SK-N-SH treated with all-trans-retinoic acid at 6 μM for 48 hours (cell line): ENCODE measurements at regions not wholly inside any gene's neighbourhood (a gene's known extent, or its start where the extent isn't known, plus 50 kb on each side); places are given as distances from the start of the nearest gene placed in this dataset.
"Not testable (repeated sequence)": the region's sequence is repeated elsewhere in the genome, so short reads cannot be mapped to it uniquely, and the experiment has no call there.

Source experiments
- ATAC-seq: fragments of 200-7000 bp; cut with Tn5 transposase; 3 replicates; pipeline ENCODE4 v1.9.1; 2020; ENCODE audit warnings: mild to moderate bottlenecking, moderate library complexity
- ARNTL ChIP-seq: fragments of 450-650 bp; formaldehyde crosslinking; IDR thresholded peaks from 2 replicates; pipeline ENCODE4 v1.5.0; 2020; ENCODE audit warnings: low read depth, mild to moderate bottlenecking, moderate library complexity, borderline replicate concordance
- BACH2 ChIP-seq: fragments of 250-450 bp; sonication (Bioruptor Pico); IDR thresholded peaks from 2 replicates; pipeline ENCODE4 v1.9.0; 2021; ENCODE audit warnings: mild to moderate bottlenecking, borderline replicate concordance
- CSDC2 ChIP-seq: fragments of 250-450 bp; sonication (Bioruptor Pico); IDR thresholded peaks from 2 replicates; pipeline ENCODE4 v1.5.0; 2020; ENCODE audit warnings: mild to moderate bottlenecking, moderate library complexity
- ESRRG ChIP-seq: fragments of 250-450 bp; sonication (Bioruptor Pico); IDR thresholded peaks from 2 replicates; pipeline ENCODE4 v1.6.1; 2021; ENCODE audit warnings: mild to moderate bottlenecking
- GLIS3 ChIP-seq: fragments of 250-450 bp; sonication (Bioruptor Pico); IDR thresholded peaks from 2 replicates; pipeline ENCODE4 v1.5.0; 2020; ENCODE audit warnings: mild to moderate bottlenecking, moderate library complexity
- ISL1 ChIP-seq: fragments of 250-450 bp; sonication (Bioruptor Pico); IDR thresholded peaks from 2 replicates; pipeline ENCODE4 v2.1.2; 2022; ENCODE audit warnings: mild to moderate bottlenecking, moderate library complexity
- PPARA ChIP-seq: fragments of 250-450 bp; sonication (Bioruptor Pico); IDR thresholded peaks from 2 replicates; pipeline ENCODE4 v1.5.0; 2020; ENCODE audit warnings: mild to moderate bottlenecking, borderline replicate concordance
- RARB ChIP-seq: fragments of 250-450 bp; sonication (Bioruptor Pico); IDR thresholded peaks from 2 replicates; pipeline ENCODE4 v1.8.0; 2021; ENCODE audit warnings: mild to moderate bottlenecking, moderate library complexity
- SNAI2 ChIP-seq: fragments of 250-450 bp; sonication (Bioruptor Pico); IDR thresholded peaks from 2 replicates; pipeline ENCODE4 v1.5.0; 2020; ENCODE audit warnings: mild to moderate bottlenecking, moderate library complexity
- TCF4 ChIP-seq: fragments of 250-450 bp; sonication (Bioruptor Pico); IDR thresholded peaks from 2 replicates; pipeline ENCODE4 v1.8.0; 2021; ENCODE audit warnings: mild to moderate bottlenecking, moderate library complexity, borderline replicate concordance
- ZC3H10 ChIP-seq: fragments of 250-450 bp; sonication (Bioruptor Pico); IDR thresholded peaks from 2 replicates; pipeline ENCODE4 v1.5.1; 2021; ENCODE audit warnings: mild to moderate bottlenecking, moderate library complexity
- ZFP3 ChIP-seq: fragments of 250-450 bp; sonication (Bioruptor Pico); IDR thresholded peaks from 2 replicates; pipeline ENCODE4 v1.5.0; 2020; ENCODE audit warnings: mild to moderate bottlenecking, moderate library complexity
- ZNF565 ChIP-seq: fragments of 450-650 bp; formaldehyde crosslinking; conservative IDR thresholded peaks from 2 replicates; pipeline ENCODE4 v1.5.0; 2020; ENCODE audit warnings: low read depth, mild to moderate bottlenecking, moderate library complexity
- ZNF70 ChIP-seq: fragments of 450-650 bp; formaldehyde crosslinking; IDR thresholded peaks from 2 replicates; pipeline ENCODE4 v1.5.0; 2020; ENCODE audit warnings: mild to moderate bottlenecking, moderate library complexity
- ZNF8 ChIP-seq: fragments of 450-650 bp; formaldehyde crosslinking; IDR thresholded peaks from 2 replicates; pipeline ENCODE4 v1.5.0; 2020; ENCODE audit warnings: mild to moderate bottlenecking, moderate library complexity
- TF ChIP-seq, protein P1 (sequence below): fragments of 250-450 bp; sonication (Bioruptor Pico); IDR thresholded peaks from 2 replicates; pipeline ENCODE4 v1.5.0; 2020; ENCODE audit warnings: mild to moderate bottlenecking, moderate library complexity
- TF ChIP-seq, protein P2 (sequence below): fragments of 250-450 bp; sonication (Bioruptor Pico); IDR thresholded peaks from 2 replicates; pipeline ENCODE4 v1.5.1; 2020; ENCODE audit warnings: low read depth, mild to moderate bottlenecking, moderate library complexity
- TF ChIP-seq, protein P3 (sequence below): fragments of 250-450 bp; sonication (Bioruptor Pico); IDR thresholded peaks from 2 replicates; pipeline ENCODE4 v1.8.0; 2021; ENCODE audit warnings: low read depth, mild to moderate bottlenecking, moderate library complexity, borderline replicate concordance

DNA sequence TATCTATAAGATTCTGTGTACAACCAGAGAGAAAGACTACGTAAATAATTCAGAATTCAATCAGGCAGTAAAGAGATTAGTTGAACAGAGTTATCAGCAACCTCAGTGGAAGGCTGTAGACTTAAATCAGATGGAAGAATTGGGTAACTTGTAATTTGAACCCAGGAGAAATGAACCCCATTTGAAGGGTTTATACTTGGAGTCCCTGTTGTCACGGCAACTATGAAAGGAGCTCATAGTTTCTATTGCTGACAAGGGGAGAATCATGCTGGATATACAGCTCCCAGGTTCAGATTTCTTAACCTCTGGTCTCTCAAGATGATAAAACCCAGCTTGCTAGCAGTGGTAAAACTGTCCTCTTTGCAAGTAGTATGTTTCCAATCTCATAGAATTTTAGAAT is 54.4 kb upstream of the BMP4 start:
- TF ChIP-seq, protein P1, sequence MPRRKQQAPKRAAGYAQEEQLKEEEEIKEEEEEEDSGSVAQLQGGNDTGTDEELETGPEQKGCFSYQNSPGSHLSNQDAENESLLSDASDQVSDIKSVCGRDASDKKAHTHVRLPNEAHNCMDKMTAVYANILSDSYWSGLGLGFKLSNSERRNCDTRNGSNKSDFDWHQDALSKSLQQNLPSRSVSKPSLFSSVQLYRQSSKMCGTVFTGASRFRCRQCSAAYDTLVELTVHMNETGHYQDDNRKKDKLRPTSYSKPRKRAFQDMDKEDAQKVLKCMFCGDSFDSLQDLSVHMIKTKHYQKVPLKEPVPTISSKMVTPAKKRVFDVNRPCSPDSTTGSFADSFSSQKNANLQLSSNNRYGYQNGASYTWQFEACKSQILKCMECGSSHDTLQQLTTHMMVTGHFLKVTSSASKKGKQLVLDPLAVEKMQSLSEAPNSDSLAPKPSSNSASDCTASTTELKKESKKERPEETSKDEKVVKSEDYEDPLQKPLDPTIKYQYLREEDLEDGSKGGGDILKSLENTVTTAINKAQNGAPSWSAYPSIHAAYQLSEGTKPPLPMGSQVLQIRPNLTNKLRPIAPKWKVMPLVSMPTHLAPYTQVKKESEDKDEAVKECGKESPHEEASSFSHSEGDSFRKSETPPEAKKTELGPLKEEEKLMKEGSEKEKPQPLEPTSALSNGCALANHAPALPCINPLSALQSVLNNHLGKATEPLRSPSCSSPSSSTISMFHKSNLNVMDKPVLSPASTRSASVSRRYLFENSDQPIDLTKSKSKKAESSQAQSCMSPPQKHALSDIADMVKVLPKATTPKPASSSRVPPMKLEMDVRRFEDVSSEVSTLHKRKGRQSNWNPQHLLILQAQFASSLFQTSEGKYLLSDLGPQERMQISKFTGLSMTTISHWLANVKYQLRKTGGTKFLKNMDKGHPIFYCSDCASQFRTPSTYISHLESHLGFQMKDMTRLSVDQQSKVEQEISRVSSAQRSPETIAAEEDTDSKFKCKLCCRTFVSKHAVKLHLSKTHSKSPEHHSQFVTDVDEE (CRISPR knock-in tag), result no peak
- TF ChIP-seq, protein P2, sequence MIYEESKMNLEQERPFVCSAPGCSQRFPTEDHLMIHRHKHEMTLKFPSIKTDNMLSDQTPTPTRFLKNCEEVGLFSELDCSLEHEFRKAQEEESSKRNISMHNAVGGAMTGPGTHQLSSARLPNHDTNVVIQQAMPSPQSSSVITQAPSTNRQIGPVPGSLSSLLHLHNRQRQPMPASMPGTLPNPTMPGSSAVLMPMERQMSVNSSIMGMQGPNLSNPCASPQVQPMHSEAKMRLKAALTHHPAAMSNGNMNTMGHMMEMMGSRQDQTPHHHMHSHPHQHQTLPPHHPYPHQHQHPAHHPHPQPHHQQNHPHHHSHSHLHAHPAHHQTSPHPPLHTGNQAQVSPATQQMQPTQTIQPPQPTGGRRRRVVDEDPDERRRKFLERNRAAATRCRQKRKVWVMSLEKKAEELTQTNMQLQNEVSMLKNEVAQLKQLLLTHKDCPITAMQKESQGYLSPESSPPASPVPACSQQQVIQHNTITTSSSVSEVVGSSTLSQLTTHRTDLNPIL (CRISPR knock-in tag), result no peak
- TF ChIP-seq, protein P3, sequence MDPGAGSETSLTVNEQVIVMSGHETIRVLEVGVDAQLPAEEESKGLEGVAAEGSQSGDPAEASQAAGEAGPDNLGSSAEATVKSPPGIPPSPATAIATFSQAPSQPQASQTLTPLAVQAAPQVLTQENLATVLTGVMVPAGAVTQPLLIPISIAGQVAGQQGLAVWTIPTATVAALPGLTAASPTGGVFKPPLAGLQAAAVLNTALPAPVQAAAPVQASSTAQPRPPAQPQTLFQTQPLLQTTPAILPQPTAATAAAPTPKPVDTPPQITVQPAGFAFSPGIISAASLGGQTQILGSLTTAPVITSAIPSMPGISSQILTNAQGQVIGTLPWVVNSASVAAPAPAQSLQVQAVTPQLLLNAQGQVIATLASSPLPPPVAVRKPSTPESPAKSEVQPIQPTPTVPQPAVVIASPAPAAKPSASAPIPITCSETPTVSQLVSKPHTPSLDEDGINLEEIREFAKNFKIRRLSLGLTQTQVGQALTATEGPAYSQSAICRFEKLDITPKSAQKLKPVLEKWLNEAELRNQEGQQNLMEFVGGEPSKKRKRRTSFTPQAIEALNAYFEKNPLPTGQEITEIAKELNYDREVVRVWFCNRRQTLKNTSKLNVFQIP (CRISPR knock-in tag), result no peak
- TF ChIP-seq GLIS3 (CRISPR knock-in tag) (no peak), ARNTL (no peak), CSDC2 (CRISPR knock-in tag) (no peak), ZC3H10 (CRISPR knock-in tag) (no peak)
- ATAC-seq, result no peak

DNA sequence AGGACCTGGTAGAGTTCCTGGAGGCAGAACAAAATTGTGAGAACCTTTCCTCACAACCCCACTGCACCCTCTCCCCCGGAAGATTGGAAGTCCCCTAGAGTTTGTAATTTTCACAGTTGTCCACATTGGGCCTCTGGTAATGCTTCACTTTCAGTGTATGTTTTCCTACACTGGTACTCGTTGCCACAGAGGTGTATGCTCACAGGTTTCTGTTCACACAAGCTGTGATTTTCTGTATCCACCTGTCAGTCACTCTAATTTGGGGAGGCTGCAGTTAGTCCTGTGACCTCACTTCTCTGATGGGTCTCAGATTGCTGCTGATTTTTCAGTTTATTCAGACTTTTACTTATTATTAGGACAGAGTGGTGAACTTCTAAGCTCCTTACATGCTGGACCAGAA is 66.4 kb upstream of the BMP4 start:
- no peak for TF ChIP-seq ZC3H10 (CRISPR knock-in tag)
- ATAC-seq, result no peak

DNA sequence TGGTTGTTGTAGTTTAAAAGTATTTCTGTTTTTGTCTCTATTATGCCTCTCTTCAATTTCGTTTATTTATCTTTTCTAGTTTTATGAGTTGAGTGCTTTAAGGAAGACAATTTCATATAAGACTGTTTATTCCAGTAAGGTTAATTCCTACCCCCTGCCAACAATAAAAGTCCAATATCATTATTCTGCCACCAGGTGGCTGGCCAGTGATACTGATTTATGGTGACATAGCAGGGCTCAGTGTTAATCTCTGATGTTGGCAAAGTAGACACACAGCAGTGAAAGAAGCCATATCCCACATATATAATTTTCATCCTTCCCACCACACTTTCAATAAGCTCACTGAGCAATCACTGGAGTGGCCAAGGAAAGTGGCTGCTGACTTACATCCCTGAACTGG is 69.0 kb upstream of the BMP4 start:
- TF ChIP-seq PPARA (CRISPR knock-in tag) (no peak), ZNF8 (no peak), CSDC2 (CRISPR knock-in tag) (no peak), ZNF565 (CRISPR knock-in tag) (no peak), ARNTL (no peak), ZC3H10 (CRISPR knock-in tag) (no peak), ZFP3 (CRISPR knock-in tag) (no peak), ESRRG (CRISPR knock-in tag) (no peak), RARB (CRISPR knock-in tag) (no peak), GLIS3 (CRISPR knock-in tag) (no peak), ISL1 (no peak), SNAI2 (no peak), BACH2 (CRISPR knock-in tag) (no peak), TCF4 (CRISPR knock-in tag) (no peak)
- TF ChIP-seq, protein P3 (CRISPR knock-in tag), result no peak
- TF ChIP-seq, protein P1 (CRISPR knock-in tag), result no peak
- no peak for ATAC-seq

DNA sequence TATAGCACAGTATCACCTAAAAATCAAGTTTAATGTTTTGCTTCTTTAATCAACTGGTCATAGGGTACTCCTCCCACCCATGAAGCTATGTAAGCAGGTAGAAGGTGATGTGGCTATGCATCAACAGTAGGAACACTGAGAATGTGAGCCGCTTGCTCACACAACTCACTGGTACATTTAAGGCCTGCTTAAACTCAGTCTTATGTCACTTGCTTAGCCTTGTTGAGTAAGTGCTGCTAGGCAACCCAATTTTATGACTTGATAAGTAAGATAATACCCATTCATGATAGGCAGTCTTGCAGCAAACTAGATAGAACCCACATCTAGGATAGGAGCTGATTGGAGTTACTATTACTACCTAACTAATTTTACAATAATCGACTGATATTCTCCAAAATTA is 70.0 kb upstream of the BMP4 start:
- ATAC-seq, result no peak
- TF ChIP-seq ZNF70, result no peak
- no peak for TF ChIP-seq ZNF8
- TF ChIP-seq PPARA (CRISPR knock-in tag), result no peak
- TF ChIP-seq, protein P1 (CRISPR knock-in tag), result no peak
- TF ChIP-seq SNAI2, result no peak
- TF ChIP-seq, protein P2 (CRISPR knock-in tag), result no peak

DNA sequence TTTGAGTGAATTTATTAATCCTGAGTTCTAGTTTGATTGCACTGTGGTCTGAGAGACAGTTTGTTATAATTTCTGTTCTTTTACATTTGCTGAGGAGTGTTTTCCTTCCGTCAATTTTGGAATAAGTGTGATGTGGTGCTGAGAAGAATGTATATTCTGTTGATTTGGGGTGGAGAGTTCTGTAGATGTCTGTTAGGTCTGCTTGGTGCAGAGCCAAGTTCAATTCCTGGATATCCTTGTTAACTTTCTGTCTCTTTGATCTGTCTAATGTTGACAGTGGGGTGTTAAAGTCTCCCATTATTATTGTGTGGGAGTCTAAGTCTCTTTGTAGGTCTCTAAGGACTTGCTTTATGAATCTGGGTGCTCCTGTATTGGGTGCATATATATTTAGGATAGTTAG is 74.4 kb upstream of the BMP4 start:
- ATAC-seq, result not testable (repeated sequence)

DNA sequence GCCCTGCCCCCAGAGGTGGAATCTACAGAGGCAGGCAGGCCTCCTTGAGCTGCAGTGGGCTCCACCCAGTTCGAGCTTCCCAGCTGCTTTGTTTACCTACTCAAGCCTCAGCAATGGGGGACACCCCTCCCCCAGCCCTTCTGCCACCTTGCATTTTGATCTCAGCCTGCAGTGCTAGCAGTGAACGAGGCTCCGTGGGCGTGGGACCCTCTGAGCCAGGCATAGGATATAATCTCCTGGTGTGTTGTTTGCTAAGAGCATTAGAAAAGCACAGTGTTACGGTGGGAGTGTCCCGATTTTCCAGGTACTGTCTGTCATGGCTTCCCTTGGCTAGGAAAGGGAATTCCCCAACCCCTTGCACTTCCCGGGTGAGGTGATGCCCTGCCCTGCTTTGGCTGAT is 76.7 kb upstream of the BMP4 start:
- not testable (repeated sequence) for ATAC-seq
